Mucosa of stomach (tissue), 1 donor: ENCODE measurements at regions not wholly inside any gene's neighbourhood (a gene's known extent, or its start where the extent isn't known, plus 50 kb on each side); places are given as distances from the start of the nearest gene placed in this dataset.

Experiments
- H3K27me3 ChIP-seq: one replicate; pipeline ENCODE4 v1.7.0; 2013; ENCODE audit warnings: mild to moderate bottlenecking, low read length; ENCODE audit not compliant: control insufficient read depth, insufficient read depth
- H3K36me3 ChIP-seq: one replicate; pipeline ENCODE4 v1.7.0; 2013; ENCODE audit warnings: low read length; ENCODE audit not compliant: control insufficient read depth, insufficient read depth
- H3K4me1 ChIP-seq: one replicate; pipeline ENCODE4 v1.7.0; 2013; ENCODE audit warnings: mild to moderate bottlenecking, low read length; ENCODE audit not compliant: control insufficient read depth, insufficient read depth
- H3K4me3 ChIP-seq: one replicate; pipeline ENCODE4 v1.7.0; 2013; ENCODE audit warnings: low read length
- H3K9ac ChIP-seq: one replicate; pipeline ENCODE4 v1.7.0; 2013; ENCODE audit warnings: mild to moderate bottlenecking, low read length, moderate library complexity
- H3K9me3 ChIP-seq: one replicate; pipeline ENCODE4 v1.7.0; 2013; ENCODE audit warnings: mild to moderate bottlenecking, low read length, moderate library complexity; ENCODE audit not compliant: control insufficient read depth
- donor health status: Pancreatic carcinoma.

GRCh38 chr6:54646951-54647664 lies 199.5 kb upstream of the FAM83B start:
- H3K9me3 ChIP-seq: no peaks in the 10 kb centered on the region
- no peak overlapping the region for H3K4me3 ChIP-seq
- H3K27me3 ChIP-seq: no peaks in the 10 kb centered on the region
- H3K36me3 ChIP-seq: no peaks in the 10 kb centered on the region
- H3K9ac ChIP-seq: no peak overlapping the region
- H3K4me1 ChIP-seq: no peaks in the 10 kb centered on the region

GRCh38 chr6:54654381-54654780 lies 192.2 kb upstream of the FAM83B start:
- Histone ChIP-seq H3K9ac (no peak overlapping the region), H3K9me3 (no peaks in the 10 kb centered on the region), H3K27me3 (no peaks in the 10 kb centered on the region), H3K36me3 (no peaks in the 10 kb centered on the region), H3K4me1 (no peaks in the 10 kb centered on the region), H3K4me3 (no peak overlapping the region)

- Histone ChIP-seq H3K27me3 (no peaks in the 10 kb centered on the region), H3K4me1 (no peaks in the 10 kb centered on the region), H3K9me3 (no peaks in the 10 kb centered on the region), H3K36me3 (no peaks in the 10 kb centered on the region), H3K4me3 (no peak overlapping the region), H3K9ac (no peak overlapping the region)
These were observed 191.4 kb upstream of the FAM83B start for GRCh38 chr6:54655162-54655561.

DNA sequence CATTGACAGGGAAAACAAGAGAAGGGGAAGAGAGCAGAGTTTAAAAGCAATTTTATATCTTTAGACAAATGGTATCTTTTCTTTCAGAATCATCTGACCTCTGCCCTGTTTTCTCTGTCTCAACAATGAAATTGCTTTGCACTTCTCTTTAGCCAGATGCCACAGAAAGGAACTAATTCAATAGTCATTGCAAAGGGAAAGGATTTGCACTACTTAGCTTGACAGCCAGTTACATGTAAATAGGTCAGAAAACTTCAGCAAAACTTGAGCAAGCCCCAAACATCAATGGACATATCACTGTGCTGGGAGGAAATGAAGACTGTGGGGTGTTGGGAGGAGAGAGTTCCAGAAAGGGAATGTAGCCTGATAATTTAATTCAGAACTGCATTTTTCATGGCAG lies 181.3 kb upstream of the FAM83B start:
- Histone ChIP-seq H3K27me3 (no peaks in the 10 kb centered on the region), H3K4me1 (no peaks in the 10 kb centered on the region), H3K4me3 (no peak overlapping the region), H3K9ac (no peak overlapping the region), H3K9me3 (no peaks in the 10 kb centered on the region), H3K36me3 (no peaks in the 10 kb centered on the region)

DNA sequence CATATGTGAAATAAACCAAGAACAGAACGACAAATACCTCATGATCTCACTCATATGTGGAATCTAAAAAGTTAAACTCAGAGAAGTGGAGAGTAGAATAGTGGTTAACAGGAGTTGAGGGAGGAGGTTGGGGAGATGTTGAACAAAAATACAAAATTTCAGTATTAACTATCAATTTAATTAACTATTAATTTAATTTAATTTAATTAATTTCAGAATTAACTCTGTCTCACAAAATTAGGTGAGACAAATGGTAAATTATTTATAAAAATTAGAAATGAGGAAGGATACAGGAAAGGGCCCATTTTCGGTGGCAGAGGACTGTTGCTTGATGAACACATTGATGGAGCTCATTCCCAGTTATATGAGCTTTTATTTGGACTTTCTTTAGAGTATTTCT lies 166.0 kb upstream of the FAM83B start:
- H3K36me3 ChIP-seq: no peaks in the 10 kb centered on the region
- no peaks in the 10 kb centered on the region for H3K4me1 ChIP-seq
- H3K27me3 ChIP-seq: no peaks in the 10 kb centered on the region
- H3K9ac ChIP-seq: no peak overlapping the region
- H3K9me3 ChIP-seq: no peaks in the 10 kb centered on the region
- H3K4me3 ChIP-seq: no peak overlapping the region

DNA sequence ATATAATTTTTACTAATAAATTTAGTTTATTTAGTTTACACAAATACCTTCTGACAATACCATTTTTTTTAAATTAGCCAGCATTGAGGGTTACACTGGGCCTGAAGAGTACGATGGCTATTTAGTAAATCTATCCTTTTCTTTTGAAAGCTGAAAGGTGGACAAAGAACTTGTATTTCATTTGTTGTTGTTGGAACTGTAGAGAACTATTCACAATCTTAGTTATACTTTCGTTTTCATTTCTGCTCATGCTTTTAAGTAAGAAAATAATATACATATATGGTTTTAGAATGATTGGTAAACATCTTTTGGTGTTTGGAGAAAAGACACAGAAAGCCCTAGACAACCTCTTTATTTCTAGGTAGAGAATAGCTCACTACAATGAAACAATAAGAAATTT lies 165.3 kb upstream of the FAM83B start:
- H3K9me3 ChIP-seq: no peaks in the 10 kb centered on the region
- no peak overlapping the region for H3K9ac ChIP-seq

GRCh38 chr6:54681987-54682386 lies 164.6 kb upstream of the FAM83B start:
- no peak overlapping the region for H3K4me3 ChIP-seq
- H3K4me1 ChIP-seq: no peaks in the 10 kb centered on the region
- no peak overlapping the region for H3K9ac ChIP-seq
- no peaks in the 10 kb centered on the region for H3K9me3 ChIP-seq
- H3K36me3 ChIP-seq: no peaks in the 10 kb centered on the region
- H3K27me3 ChIP-seq: no peaks in the 10 kb centered on the region

More for the DNA sequence above, 165.3 kb upstream of the FAM83B start:
- no peaks in the 10 kb centered on the region for H3K36me3 ChIP-seq
- no peaks in the 10 kb centered on the region for H3K27me3 ChIP-seq
- H3K4me1 ChIP-seq: no peaks in the 10 kb centered on the region
- no peak overlapping the region for H3K4me3 ChIP-seq

DNA sequence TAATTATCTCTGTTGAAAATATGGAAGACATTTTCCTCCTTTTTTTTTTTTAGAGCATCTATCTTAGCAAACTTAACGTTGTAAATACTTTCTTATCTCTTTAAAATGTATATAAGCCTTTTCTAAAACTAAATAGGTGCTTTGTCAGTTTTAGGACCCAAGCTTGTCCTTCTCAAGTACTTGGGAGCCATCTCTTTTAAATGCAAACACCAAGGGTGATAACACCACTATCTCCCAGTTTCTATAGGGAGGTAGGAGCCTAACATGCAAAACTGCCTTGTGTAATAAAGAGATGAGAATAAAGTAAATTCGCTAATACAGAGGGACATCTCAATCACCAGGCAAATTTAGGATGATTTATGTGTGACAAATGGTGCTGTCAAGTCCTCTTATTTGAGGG lies 157.0 kb upstream of the FAM83B start:
- no peak overlapping the region for H3K9ac ChIP-seq
- H3K4me1 ChIP-seq: peaks cover 5% of the 10 kb centered on the region
- no peak overlapping the region for H3K4me3 ChIP-seq
- no peaks in the 10 kb centered on the region for H3K27me3 ChIP-seq
- no peaks in the 10 kb centered on the region for H3K36me3 ChIP-seq
- no peaks in the 10 kb centered on the region for H3K9me3 ChIP-seq

GRCh38 chr6:54690596-54690995 lies 156.0 kb upstream of the FAM83B start:
- peaks cover 5% of the 10 kb centered on the region for H3K4me1 ChIP-seq
- no peak overlapping the region for H3K4me3 ChIP-seq
- no peak overlapping the region for H3K9ac ChIP-seq
- no peaks in the 10 kb centered on the region for H3K9me3 ChIP-seq
- no peaks in the 10 kb centered on the region for H3K27me3 ChIP-seq
- H3K36me3 ChIP-seq: no peaks in the 10 kb centered on the region

GRCh38 chr6:54694928-54695532 lies 151.5 kb upstream of the FAM83B start:
- H3K4me3 ChIP-seq: no peak overlapping the region
- no peaks in the 10 kb centered on the region for H3K27me3 ChIP-seq
- H3K9me3 ChIP-seq: no peaks in the 10 kb centered on the region
- no peaks in the 10 kb centered on the region for H3K36me3 ChIP-seq
- peaks cover 8% of the 10 kb centered on the region for H3K4me1 ChIP-seq
- no peak overlapping the region for H3K9ac ChIP-seq

DNA sequence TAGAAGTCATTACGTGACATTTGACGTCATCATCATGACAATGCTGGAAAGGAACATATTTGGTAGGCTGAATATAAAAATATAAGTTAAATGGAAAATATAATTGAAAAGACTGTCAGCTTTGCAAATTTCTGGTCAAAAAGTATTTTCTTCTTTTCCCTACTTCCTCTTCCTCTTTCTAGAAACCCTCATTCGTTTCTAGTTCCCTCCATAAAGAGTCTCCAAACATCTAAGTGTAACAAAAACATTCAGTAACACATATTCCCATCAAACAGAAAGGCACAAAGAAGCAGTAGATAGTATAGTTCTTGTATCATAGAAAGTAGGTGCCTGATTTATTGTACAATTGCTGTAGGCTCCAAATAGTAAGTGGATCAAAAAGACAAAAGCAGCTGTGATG lies 150.8 kb upstream of the FAM83B start:
- Histone ChIP-seq H3K4me1 (peaks cover 13% of the 10 kb centered on the region), H3K36me3 (no peaks in the 10 kb centered on the region), H3K9ac (no peak overlapping the region), H3K27me3 (no peaks in the 10 kb centered on the region), H3K9me3 (no peaks in the 10 kb centered on the region), H3K4me3 (no peak overlapping the region)

GRCh38 chr6:54697424-54697823 lies 149.1 kb upstream of the FAM83B start:
- Histone ChIP-seq H3K27me3 (no peaks in the 10 kb centered on the region), H3K4me3 (no peak overlapping the region), H3K9ac (no peak overlapping the region), H3K9me3 (no peaks in the 10 kb centered on the region), H3K4me1 (peaks cover 9% of the 10 kb centered on the region), H3K36me3 (no peaks in the 10 kb centered on the region)
